NCI-H2196 treated with DMSO at 0.1 percent for 48 hours (cell line): ENCODE measurements at regions not wholly inside any gene's neighbourhood (a gene's known extent, or its start where the extent isn't known, plus 50 kb on each side); places are given as distances from the start of the nearest gene placed in this dataset.

Experiments used
- DNase-seq: peaks from one replicate; lab custom pipeline; 2025; ENCODE audit not compliant: unreplicated experiment; lab: John Stamatoyannopoulos, UW

GRCh38 chr11:43574949-43575912 lies 105.3 kb upstream of the HSD17B12 start:
- DNase-seq, result no peak

- no peak for DNase-seq
Measured at GRCh38 chr11:43575913-43576310, 104.6 kb upstream of the HSD17B12 start.

GRCh38 chr11:43576320-43576802 lies 104.2 kb upstream of the HSD17B12 start:
- no peak for DNase-seq

GRCh38 chr11:43576803-43577521 lies 103.6 kb upstream of the HSD17B12 start:
- DNase-seq, result no peak

- no peak for DNase-seq
Measured at GRCh38 chr11:43577566-43578264, 102.8 kb upstream of the HSD17B12 start.

- DNase-seq, result no peak
Measured at GRCh38 chr11:43578346-43579170, 102.0 kb upstream of the HSD17B12 start.

GRCh38 chr11:43579171-43579918 lies 101.2 kb upstream of the HSD17B12 start:
- DNase-seq, result no peak

- DNase-seq, result no peak
Measured at GRCh38 chr11:43579919-43580276, 100.6 kb upstream of the HSD17B12 start.

GRCh38 chr11:43580735-43581369 lies 99.7 kb upstream of the HSD17B12 start:
- DNase-seq, result no peak

- no peak for DNase-seq
Measured at GRCh38 chr11:43581370-43582023, 99.0 kb upstream of the HSD17B12 start.

GRCh38 chr11:43582024-43582862 lies 98.3 kb upstream of the HSD17B12 start:
- DNase-seq, result no peak

GRCh38 chr11:43582863-43583462 lies 97.6 kb upstream of the HSD17B12 start:
- no peak for DNase-seq

- no peak for DNase-seq
Measured at GRCh38 chr11:43583548-43583947, 97.0 kb upstream of the HSD17B12 start.

GRCh38 chr11:43585877-43586608 lies 94.5 kb upstream of the HSD17B12 start:
- no peak for DNase-seq

- no peak for DNase-seq
Measured at GRCh38 chr11:43589601-43590250, 90.8 kb upstream of the HSD17B12 start.

GRCh38 chr11:43601511-43601910 lies 79.0 kb upstream of the HSD17B12 start:
- no peak for DNase-seq
